GM10266 (cell line): ENCODE measurements at regions not wholly inside any gene's neighbourhood (a gene's known extent, or its start where the extent isn't known, plus 50 kb on each side); places are given as distances from the start of the nearest gene placed in this dataset.

Source experiments
- DNase-seq: peaks from one replicate; pipeline ENCODE4 v3.0.0; 2012; ENCODE audit errors: extremely low spot score
- TF ChIP-seq, protein P1 (sequence below): IDR thresholded peaks from 2 replicates; pipeline ENCODE4 v1.5.1; 2012; ENCODE audit warnings: mild to moderate bottlenecking, low read depth; ENCODE audit not compliant: control insufficient read depth, insufficient read depth; ENCODE audit errors: missing control alignments

DNA sequence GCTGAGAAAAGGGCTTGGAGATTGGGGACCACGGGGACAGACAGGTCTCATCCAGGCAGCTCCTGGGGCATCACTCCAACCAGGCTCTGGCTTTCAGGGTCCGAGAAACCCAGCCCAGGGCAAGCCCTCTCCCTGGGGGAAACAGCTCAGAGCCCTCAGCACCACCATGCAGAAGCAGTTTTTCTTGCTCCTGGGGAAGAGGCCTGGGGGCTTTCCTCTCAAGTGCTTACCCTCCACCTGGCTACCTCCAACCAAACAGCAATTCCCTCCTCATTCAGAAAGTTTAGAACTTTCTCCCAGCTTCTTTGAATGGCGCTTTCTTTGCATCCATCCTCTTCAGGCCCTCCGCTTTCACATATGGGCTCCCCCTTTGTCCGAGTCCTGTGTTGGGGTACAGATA is 110.4 kb upstream of the PHACTR3 start:
- no peak for DNase-seq
- TF ChIP-seq, protein P1, sequence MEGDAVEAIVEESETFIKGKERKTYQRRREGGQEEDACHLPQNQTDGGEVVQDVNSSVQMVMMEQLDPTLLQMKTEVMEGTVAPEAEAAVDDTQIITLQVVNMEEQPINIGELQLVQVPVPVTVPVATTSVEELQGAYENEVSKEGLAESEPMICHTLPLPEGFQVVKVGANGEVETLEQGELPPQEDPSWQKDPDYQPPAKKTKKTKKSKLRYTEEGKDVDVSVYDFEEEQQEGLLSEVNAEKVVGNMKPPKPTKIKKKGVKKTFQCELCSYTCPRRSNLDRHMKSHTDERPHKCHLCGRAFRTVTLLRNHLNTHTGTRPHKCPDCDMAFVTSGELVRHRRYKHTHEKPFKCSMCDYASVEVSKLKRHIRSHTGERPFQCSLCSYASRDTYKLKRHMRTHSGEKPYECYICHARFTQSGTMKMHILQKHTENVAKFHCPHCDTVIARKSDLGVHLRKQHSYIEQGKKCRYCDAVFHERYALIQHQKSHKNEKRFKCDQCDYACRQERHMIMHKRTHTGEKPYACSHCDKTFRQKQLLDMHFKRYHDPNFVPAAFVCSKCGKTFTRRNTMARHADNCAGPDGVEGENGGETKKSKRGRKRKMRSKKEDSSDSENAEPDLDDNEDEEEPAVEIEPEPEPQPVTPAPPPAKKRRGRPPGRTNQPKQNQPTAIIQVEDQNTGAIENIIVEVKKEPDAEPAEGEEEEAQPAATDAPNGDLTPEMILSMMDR = no peak

DNA sequence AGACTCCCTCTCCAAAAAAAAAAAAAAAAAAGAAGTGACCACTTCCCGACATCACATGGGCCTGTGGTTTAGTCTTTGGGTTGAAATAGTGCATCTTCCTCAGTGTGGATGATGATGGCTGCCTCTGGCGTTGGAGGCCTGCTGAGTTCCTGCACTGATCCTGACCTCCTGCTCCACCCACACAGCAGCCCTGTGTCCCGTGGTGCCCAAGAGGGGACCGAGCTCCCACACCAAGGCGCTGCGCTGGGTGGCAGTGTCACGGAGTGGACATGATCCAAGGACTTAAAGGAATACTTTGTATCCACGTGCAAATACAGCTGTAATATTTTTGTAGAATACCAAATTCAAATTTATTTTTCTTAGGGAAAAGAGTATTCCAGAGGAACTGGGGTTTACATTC is 109.2 kb upstream of the PHACTR3 start:
- DNase-seq = no peak
- TF ChIP-seq, protein P1 = no peak

GRCh38 chr20:59495894-59496510 is 108.3 kb upstream of the PHACTR3 start:
- TF ChIP-seq, protein P1 = peak; percentile 87
- peak; percentile 73 for DNase-seq

DNA sequence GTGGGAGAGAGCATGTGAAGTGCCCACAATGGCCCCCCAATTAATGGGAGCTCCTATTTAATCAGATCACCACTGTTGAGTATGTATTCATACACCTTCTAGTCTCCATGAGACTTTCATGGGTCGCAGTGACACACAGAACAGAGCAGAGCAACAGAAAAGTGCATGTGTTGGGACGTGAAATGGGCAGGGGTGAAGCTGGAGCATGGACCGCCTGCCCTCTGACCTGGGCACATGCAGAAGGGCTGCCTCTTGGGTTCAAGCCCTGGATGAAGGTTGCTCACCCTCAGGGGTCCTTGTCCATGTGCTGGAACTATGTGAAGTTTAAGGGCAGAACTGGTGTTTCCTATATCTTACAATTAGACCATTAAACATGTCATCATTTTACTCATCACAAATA is 106.0 kb upstream of the PHACTR3 start:
- TF ChIP-seq, protein P1 = no peak
- no peak for DNase-seq

DNA sequence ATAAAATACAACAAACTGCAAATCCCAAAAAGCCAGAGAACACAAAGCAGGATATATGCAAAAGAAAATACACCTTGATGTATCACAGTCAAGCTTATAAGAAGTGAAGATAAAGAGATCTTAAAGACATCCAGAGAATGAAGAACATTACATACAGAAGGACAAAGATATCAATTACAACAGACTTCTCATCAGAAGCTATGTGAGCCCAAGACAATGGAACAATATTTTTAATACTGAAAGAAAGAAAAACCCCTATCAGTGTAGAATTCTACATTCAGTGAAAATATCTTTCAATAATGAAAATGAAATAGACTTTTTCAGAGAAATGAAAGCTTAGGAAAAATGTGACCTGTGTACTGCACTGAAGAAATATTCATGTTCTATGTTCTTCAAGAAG is 104.5 kb upstream of the PHACTR3 start:
- DNase-seq = no peak
- TF ChIP-seq, protein P1 = no peak

DNA sequence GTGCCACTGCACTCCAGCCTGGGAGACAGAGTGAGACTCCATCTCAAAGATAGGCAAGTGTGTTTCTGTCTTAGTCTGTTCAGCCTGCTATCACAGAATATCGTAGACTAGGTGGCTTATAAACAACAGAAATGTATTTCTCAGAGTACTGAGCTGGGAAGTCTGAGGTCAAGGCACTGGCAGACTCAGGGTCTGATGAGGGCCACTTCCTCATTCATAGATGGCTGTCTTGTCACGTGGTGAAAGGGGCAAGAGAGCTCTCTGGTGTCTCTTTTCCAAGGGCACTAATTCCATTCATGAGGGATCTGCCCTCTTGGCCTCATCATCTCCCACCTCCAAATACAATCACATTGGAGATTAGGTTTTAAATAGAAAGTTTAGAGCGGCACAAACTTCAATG is 95.6 kb upstream of the PHACTR3 start:
- TF ChIP-seq, protein P1 = no peak
- no peak for DNase-seq

- TF ChIP-seq, protein P1 = no peak
These were observed 91.7 kb upstream of the PHACTR3 start for GRCh38 chr20:59512651-59513050.

More at GRCh38 chr20:59512651-59513050, 91.7 kb upstream of the PHACTR3 start:
- no peak for DNase-seq
